HEK293 (cell line): ENCODE measurements at regions not wholly inside any gene's neighbourhood (a gene's known extent, or its start where the extent isn't known, plus 50 kb on each side); places are given as distances from the start of the nearest gene placed in this dataset.

Experiments
- CTCF ChIA-PET: fragments of 350-600 bp; formaldehyde crosslinking; extraction: SDS; loops from one replicate; lab custom pipeline; 2021; ENCODE audit warnings: antibody characterized with exemption; lab: Yijun Ruan, JAX
- POLR2A ChIA-PET: fragments of 300-600 bp; formaldehyde crosslinking; extraction: SDS; loops from one replicate; lab custom pipeline; 2020; ENCODE audit warnings: antibody characterized with exemption, inconsistent platforms; lab: Yijun Ruan, JAX
- H3K27ac ChIP-seq: fragments of 200-500 bp; sonication (Bioruptor generic); 2 replicates; pipeline ENCODE4 v1.5.1; 2014; ENCODE audit warnings: low read depth, low read length, control low read depth, inconsistent platforms; ENCODE audit errors: extremely low read depth
- H3K36me3 ChIP-seq, 2 experiments: fragments of 200-500 bp in 1 of 2; sonication (Bioruptor generic) in 1 of 2; 1 replicate in 1 of 2; 2 replicates in 1 of 2; pipeline ENCODE4 v1.5.1; 2014 to 2017; ENCODE audit warnings: inconsistent platforms in 2 of 2, low read length in 2 of 2; ENCODE audit not compliant: control insufficient read depth in 2 of 2, insufficient read depth in 1 of 2
- H3K4me1 ChIP-seq: fragments of 200-500 bp; sonication (Bioruptor generic); 2 replicates; pipeline ENCODE4 v1.5.1; 2014; ENCODE audit warnings: mild to moderate bottlenecking, low read length, inconsistent platforms; ENCODE audit not compliant: control insufficient read depth, insufficient read depth
- H3K4me3 ChIP-seq: 2 replicates; pipeline ENCODE4 v1.5.1; 2011; ENCODE audit warnings: low read depth, mild to moderate bottlenecking, control low read depth, low read length, moderate library complexity
- H3K9me3 ChIP-seq: fragments of 200-500 bp; sonication (Bioruptor generic); 2 replicates; pipeline ENCODE4 v1.5.1; 2014; ENCODE audit warnings: low read depth, low read length, inconsistent platforms; ENCODE audit not compliant: control insufficient read depth, insufficient read depth
- ATF2 ChIP-seq: fragments of 450-650 bp; formaldehyde crosslinking; IDR thresholded peaks from 2 replicates; pipeline ENCODE4 v1.5.1; 2016; ENCODE audit warnings: missing biosample characterization, missing genetic modification characterization, low read depth
- GLI2 ChIP-seq: fragments of 450-650 bp; formaldehyde crosslinking; IDR thresholded peaks from 2 replicates; pipeline ENCODE4; 2017; ENCODE audit warnings: missing biosample characterization, missing genetic modification characterization, low read depth, borderline replicate concordance
- HOXC10 ChIP-seq: sonication (generic); formaldehyde crosslinking; IDR thresholded peaks from 2 replicates; pipeline ENCODE4 v1.8.1; 2023; ENCODE audit warnings: mild to moderate bottlenecking, missing genetic modification reagents
- PATZ1 ChIP-seq: fragments of 450-650 bp; formaldehyde crosslinking; IDR thresholded peaks from 2 replicates; pipeline ENCODE4 v1.5.1; 2016; ENCODE audit warnings: missing biosample characterization, missing genetic modification characterization
- SETDB1 ChIP-seq: IDR thresholded peaks from one replicate; pipeline ENCODE4 v1.6.1; 2017; ENCODE audit warnings: mild to moderate bottlenecking, low read length, moderate library complexity, mixed read lengths; ENCODE audit not compliant: insufficient read length
- TRIM28 ChIP-seq: IDR thresholded peaks from 2 replicates; pipeline ENCODE4 v1.6.1; 2011; ENCODE audit warnings: low read length, control low read depth, borderline replicate concordance
- ZBTB11 ChIP-seq: fragments of 450-650 bp; formaldehyde crosslinking; conservative IDR thresholded peaks from 2 replicates; pipeline ENCODE4 v1.5.1; 2016; ENCODE audit warnings: low read depth, missing biosample characterization, missing genetic modification characterization
- ZBTB6 ChIP-seq: fragments of 450-650 bp; formaldehyde crosslinking; IDR thresholded peaks from 2 replicates; pipeline ENCODE4 v1.5.1; 2017; ENCODE audit warnings: missing biosample characterization, missing genetic modification characterization
- ZNF114 ChIP-seq: fragments of 450-650 bp; formaldehyde crosslinking; IDR thresholded peaks from 2 replicates; pipeline ENCODE4 v1.5.0; 2017; ENCODE audit warnings: missing biosample characterization, missing genetic modification characterization
- ZNF133 ChIP-seq: fragments of 450-650 bp; formaldehyde crosslinking; IDR thresholded peaks from 2 replicates; pipeline ENCODE4 v1.5.1; 2016; ENCODE audit warnings: missing biosample characterization, missing genetic modification characterization
- ZNF18 ChIP-seq: fragments of 450-650 bp; formaldehyde crosslinking; IDR thresholded peaks from 2 replicates; pipeline ENCODE4 v1.5.1; 2016; ENCODE audit warnings: missing biosample characterization, missing genetic modification characterization
- ZNF274 ChIP-seq, 2 experiments: fragments of 200-500 bp in 1 of 2; fragments of 450-650 bp in 1 of 2; sonication (Bioruptor generic) in 1 of 2; formaldehyde crosslinking in 1 of 2; IDR thresholded peaks; 2 replicates each; pipeline versions ENCODE4 v1.5.1 to v1.6.1; 2014 to 2016; ENCODE audit warnings: borderline replicate concordance in 1 of 2, inconsistent platforms in 1 of 2, low read length in 1 of 2, missing biosample characterization in 1 of 2, missing genetic modification characterization in 1 of 2
- ZNF350 ChIP-seq: fragments of 450-650 bp; formaldehyde crosslinking; IDR thresholded peaks from 2 replicates; pipeline ENCODE4 v1.5.0; 2017; ENCODE audit warnings: missing biosample characterization, mild to moderate bottlenecking, missing genetic modification characterization
- ZNF37A ChIP-seq: fragments of 450-650 bp; IDR thresholded peaks from 2 replicates; pipeline ENCODE4 v1.5.1; 2018; ENCODE audit warnings: missing biosample characterization, missing genetic modification characterization
- ZNF398 ChIP-seq: fragments of 450-650 bp; formaldehyde crosslinking; IDR thresholded peaks from 2 replicates; pipeline ENCODE4 v1.5.1; 2017; ENCODE audit warnings: missing biosample characterization, missing genetic modification characterization
- ZNF416 ChIP-seq: fragments of 450-650 bp; formaldehyde crosslinking; IDR thresholded peaks from 2 replicates; pipeline ENCODE4 v1.5.1; 2016; ENCODE audit warnings: missing biosample characterization, missing genetic modification characterization
- ZNF596 ChIP-seq: fragments of 450-650 bp; IDR thresholded peaks from 2 replicates; pipeline ENCODE4 v1.5.0; 2018; ENCODE audit warnings: missing biosample characterization, mild to moderate bottlenecking, missing genetic modification characterization, moderate library complexity
- ZNF843 ChIP-seq: fragments of 450-650 bp; formaldehyde crosslinking; IDR thresholded peaks from 2 replicates; pipeline ENCODE4 v1.5.1; 2016; ENCODE audit warnings: missing biosample characterization, missing genetic modification characterization

- TF ChIP-seq PATZ1 (no peak), ZBTB11 (no peak), HOXC10 (no peak), ZNF843 (tag by site-specific recombination) (no peak)
Measured at GRCh38 chr3:106421426-106421825, 552.6 kb upstream of the CBLB start (continued).

GRCh38 chr3:106421909-106422308, 553.1 kb upstream of the CBLB start:
- Histone ChIP-seq H3K9me3 (no peaks in the 10 kb centered on the region), H3K27ac (no peak overlapping the region)
- TF ChIP-seq ZNF350 (tag by site-specific recombination) (no peak), GLI2 (tag by site-specific recombination) (no peak), ZNF596 (tag by site-specific recombination) (no peak), ZNF416 (tag by site-specific recombination) (no peak), ZNF274 (IDR thresholded peaks at IDR 0.05; ENCODE audit: low read length) (no peak), ZNF274 (tag by site-specific recombination; IDR thresholded peaks at IDR 0.05; ENCODE audit: borderline replicate concordance) (no peak), TRIM28 (no peak), SETDB1 (no peak), ZNF398 (tag by site-specific recombination) (no peak), ATF2 (tag by site-specific recombination) (no peak), ZNF114 (no peak), ZNF18 (tag by site-specific recombination) (no peak), ZBTB6 (tag by site-specific recombination) (no peak), ZNF37A (tag by site-specific recombination) (no peak), ZNF133 (tag by site-specific recombination) (no peak)
- TF ChIP-seq, all 188 proteins: peak for 0
- no peak overlapping the region for H3K4me3 ChIP-seq
- H3K4me1 ChIP-seq = no peaks in the 10 kb centered on the region
- CTCF ChIA-PET = no interaction called here
- POLR2A ChIA-PET = no interaction called here
- no peaks in the 10 kb centered on the region for H3K36me3 ChIP-seq
